ENCODE measurements at regions not wholly inside any gene's neighbourhood (a gene's known extent, or its start where the extent isn't known, plus 50 kb on each side); places are given as distances from the start of the nearest gene placed in this dataset.

DNA sequence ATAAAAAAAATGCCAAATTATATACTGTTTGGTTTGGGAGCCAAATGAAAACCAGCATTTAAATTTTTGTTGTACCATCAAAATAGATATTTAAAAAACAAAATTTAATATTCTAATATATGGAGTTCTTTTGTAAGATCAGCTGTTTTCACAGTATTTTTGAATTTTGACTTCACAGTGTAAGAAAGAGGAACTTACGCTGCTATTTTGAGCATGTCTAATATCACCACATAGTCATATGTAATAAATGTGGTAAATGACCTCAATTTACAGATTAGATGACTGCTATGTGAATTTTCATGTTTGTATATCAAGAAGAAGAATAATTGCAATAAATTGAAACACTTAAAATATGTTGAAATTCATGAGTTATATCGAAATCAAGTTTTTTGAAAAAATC is 189.6 kb downstream of the ARRDC4 start (continued):
- TF ChIP-seq, protein P1, sequence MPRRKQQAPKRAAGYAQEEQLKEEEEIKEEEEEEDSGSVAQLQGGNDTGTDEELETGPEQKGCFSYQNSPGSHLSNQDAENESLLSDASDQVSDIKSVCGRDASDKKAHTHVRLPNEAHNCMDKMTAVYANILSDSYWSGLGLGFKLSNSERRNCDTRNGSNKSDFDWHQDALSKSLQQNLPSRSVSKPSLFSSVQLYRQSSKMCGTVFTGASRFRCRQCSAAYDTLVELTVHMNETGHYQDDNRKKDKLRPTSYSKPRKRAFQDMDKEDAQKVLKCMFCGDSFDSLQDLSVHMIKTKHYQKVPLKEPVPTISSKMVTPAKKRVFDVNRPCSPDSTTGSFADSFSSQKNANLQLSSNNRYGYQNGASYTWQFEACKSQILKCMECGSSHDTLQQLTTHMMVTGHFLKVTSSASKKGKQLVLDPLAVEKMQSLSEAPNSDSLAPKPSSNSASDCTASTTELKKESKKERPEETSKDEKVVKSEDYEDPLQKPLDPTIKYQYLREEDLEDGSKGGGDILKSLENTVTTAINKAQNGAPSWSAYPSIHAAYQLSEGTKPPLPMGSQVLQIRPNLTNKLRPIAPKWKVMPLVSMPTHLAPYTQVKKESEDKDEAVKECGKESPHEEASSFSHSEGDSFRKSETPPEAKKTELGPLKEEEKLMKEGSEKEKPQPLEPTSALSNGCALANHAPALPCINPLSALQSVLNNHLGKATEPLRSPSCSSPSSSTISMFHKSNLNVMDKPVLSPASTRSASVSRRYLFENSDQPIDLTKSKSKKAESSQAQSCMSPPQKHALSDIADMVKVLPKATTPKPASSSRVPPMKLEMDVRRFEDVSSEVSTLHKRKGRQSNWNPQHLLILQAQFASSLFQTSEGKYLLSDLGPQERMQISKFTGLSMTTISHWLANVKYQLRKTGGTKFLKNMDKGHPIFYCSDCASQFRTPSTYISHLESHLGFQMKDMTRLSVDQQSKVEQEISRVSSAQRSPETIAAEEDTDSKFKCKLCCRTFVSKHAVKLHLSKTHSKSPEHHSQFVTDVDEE (CRISPR knock-in tag; IDR thresholded peaks at IDR 0.05): no peak
- TF ChIP-seq SNAI2 (CRISPR knock-in tag; IDR thresholded peaks at IDR 0.05): no peak

DNA sequence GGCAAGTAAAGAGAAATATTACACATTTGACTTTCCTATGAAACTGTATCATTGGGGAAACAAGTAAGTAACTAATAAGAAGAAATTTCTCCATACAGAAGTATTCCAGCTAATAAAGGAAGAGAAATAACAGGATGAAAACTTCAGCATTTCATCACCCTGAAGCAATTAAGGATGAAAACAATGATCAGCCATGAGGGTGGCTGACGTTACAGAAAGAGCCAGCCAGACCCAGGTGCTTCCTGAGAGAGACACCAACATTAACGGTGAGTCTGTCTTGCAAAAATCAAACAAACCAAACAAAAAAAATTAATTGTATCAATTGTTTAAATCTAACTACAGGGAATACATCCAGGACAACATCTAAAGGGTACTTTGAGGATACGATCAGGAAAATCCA is 190.0 kb downstream of the ARRDC4 start:
- no peak for TF ChIP-seq GLIS3 (CRISPR knock-in tag; IDR thresholded peaks at IDR 0.05)
- TF ChIP-seq ZFP3 (CRISPR knock-in tag; IDR thresholded peaks at IDR 0.05): no peak
- TF ChIP-seq PPARA (CRISPR knock-in tag; IDR thresholded peaks at IDR 0.05; ENCODE audit: borderline replicate concordance): no peak
- TF ChIP-seq, protein P2, sequence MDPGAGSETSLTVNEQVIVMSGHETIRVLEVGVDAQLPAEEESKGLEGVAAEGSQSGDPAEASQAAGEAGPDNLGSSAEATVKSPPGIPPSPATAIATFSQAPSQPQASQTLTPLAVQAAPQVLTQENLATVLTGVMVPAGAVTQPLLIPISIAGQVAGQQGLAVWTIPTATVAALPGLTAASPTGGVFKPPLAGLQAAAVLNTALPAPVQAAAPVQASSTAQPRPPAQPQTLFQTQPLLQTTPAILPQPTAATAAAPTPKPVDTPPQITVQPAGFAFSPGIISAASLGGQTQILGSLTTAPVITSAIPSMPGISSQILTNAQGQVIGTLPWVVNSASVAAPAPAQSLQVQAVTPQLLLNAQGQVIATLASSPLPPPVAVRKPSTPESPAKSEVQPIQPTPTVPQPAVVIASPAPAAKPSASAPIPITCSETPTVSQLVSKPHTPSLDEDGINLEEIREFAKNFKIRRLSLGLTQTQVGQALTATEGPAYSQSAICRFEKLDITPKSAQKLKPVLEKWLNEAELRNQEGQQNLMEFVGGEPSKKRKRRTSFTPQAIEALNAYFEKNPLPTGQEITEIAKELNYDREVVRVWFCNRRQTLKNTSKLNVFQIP (CRISPR knock-in tag; IDR thresholded peaks at IDR 0.05; ENCODE audit: borderline replicate concordance, low read depth): no peak
- TF ChIP-seq TCF4 (CRISPR knock-in tag; IDR thresholded peaks at IDR 0.05; ENCODE audit: borderline replicate concordance): no peak
- no peak for TF ChIP-seq BACH2 (CRISPR knock-in tag; IDR thresholded peaks at IDR 0.05; ENCODE audit: borderline replicate concordance)
- TF ChIP-seq, protein P1 (CRISPR knock-in tag; IDR thresholded peaks at IDR 0.05): no peak
- TF ChIP-seq OSR1 (CRISPR knock-in tag; IDR thresholded peaks at IDR 0.05): no peak
- no peak for TF ChIP-seq CSDC2 (CRISPR knock-in tag; IDR thresholded peaks at IDR 0.05)
- TF ChIP-seq ARNTL (CRISPR knock-in tag; IDR thresholded peaks at IDR 0.05; ENCODE audit: borderline replicate concordance, low read depth): no peak
- TF ChIP-seq, protein P3, sequence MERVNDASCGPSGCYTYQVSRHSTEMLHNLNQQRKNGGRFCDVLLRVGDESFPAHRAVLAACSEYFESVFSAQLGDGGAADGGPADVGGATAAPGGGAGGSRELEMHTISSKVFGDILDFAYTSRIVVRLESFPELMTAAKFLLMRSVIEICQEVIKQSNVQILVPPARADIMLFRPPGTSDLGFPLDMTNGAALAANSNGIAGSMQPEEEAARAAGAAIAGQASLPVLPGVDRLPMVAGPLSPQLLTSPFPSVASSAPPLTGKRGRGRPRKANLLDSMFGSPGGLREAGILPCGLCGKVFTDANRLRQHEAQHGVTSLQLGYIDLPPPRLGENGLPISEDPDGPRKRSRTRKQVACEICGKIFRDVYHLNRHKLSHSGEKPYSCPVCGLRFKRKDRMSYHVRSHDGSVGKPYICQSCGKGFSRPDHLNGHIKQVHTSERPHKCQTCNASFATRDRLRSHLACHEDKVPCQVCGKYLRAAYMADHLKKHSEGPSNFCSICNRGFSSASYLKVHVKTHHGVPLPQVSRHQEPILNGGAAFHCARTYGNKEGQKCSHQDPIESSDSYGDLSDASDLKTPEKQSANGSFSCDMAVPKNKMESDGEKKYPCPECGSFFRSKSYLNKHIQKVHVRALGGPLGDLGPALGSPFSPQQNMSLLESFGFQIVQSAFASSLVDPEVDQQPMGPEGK (CRISPR knock-in tag; IDR thresholded peaks at IDR 0.05; ENCODE audit: borderline replicate concordance): no peak
- TF ChIP-seq ZNF565 (CRISPR knock-in tag; conservative IDR thresholded peaks at IDR 0.05; ENCODE audit: low read depth): no peak
- TF ChIP-seq ZNF70 (CRISPR knock-in tag; IDR thresholded peaks at IDR 0.05): no peak
- TF ChIP-seq ZC3H10 (CRISPR knock-in tag; IDR thresholded peaks at IDR 0.05): no peak
- no peak for TF ChIP-seq ISL1 (CRISPR knock-in tag; IDR thresholded peaks at IDR 0.05)
- TF ChIP-seq, protein P4, sequence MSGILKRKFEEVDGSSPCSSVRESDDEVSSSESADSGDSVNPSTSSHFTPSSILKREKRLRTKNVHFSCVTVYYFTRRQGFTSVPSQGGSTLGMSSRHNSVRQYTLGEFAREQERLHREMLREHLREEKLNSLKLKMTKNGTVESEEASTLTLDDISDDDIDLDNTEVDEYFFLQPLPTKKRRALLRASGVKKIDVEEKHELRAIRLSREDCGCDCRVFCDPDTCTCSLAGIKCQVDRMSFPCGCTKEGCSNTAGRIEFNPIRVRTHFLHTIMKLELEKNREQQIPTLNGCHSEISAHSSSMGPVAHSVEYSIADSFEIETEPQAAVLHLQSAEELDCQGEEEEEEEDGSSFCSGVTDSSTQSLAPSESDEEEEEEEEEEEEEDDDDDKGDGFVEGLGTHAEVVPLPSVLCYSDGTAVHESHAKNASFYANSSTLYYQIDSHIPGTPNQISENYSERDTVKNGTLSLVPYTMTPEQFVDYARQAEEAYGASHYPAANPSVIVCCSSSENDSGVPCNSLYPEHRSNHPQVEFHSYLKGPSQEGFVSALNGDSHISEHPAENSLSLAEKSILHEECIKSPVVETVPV (CRISPR knock-in tag; IDR thresholded peaks at IDR 0.05): no peak
- ATAC-seq: no peak

DNA sequence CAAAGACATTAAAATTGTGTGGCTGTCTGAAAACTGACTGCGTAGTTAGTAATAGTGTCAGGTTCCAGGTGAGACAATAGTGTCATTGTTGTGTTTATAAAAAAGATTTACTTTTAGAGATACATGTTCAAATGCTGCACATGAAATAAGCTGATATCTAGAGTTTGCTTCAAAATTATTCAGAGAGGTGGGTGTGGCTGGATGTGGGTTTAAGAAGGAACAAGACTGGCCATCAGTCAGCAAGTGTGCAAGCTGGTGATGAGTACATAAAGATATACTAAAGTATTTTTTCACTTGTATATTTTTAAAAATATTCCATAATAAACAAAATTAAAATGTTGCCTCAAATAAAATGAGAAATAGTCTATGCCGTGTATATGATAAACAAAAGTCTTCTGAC is 190.6 kb downstream of the ARRDC4 start:
- no peak for ATAC-seq
- TF ChIP-seq, protein P2 (CRISPR knock-in tag; IDR thresholded peaks at IDR 0.05; ENCODE audit: borderline replicate concordance, low read depth): no peak
- TF ChIP-seq RARB (CRISPR knock-in tag; IDR thresholded peaks at IDR 0.05) (no peak), ZFP3 (CRISPR knock-in tag; IDR thresholded peaks at IDR 0.05) (no peak), ARNTL (CRISPR knock-in tag; IDR thresholded peaks at IDR 0.05; ENCODE audit: borderline replicate concordance, low read depth) (no peak)
- TF ChIP-seq, protein P1 (CRISPR knock-in tag; IDR thresholded peaks at IDR 0.05): no peak
